IMR-90 (cell line): ENCODE measurements at regions not wholly inside any gene's neighbourhood (a gene's known extent, or its start where the extent isn't known, plus 50 kb on each side); places are given as distances from the start of the nearest gene placed in this dataset.

Source experiments
- ATAC-seq: fragments of 200-7000 bp; cut with Tn5 transposase; 2 replicates; pipeline ENCODE4 v1.9.1; 2020; ENCODE audit warnings: low read depth, mild to moderate bottlenecking, moderate library complexity
- BruUV-seq: library from RNA; stranded (reverse); fragments of 400-500 nt; replicated peaks from 2 replicates; lab custom pipeline; 2021; lab: Mats Ljungman, UMichigan
- CTCF ChIA-PET: fragments of 300-600 bp; formaldehyde crosslinking; extraction: SDS; loops from one replicate; lab custom pipeline; 2021; ENCODE audit warnings: antibody characterized with exemption; lab: Yijun Ruan, JAX
- POLR2A ChIA-PET: fragments of 300-600 bp; sonication (Branson Sonifier 250); formaldehyde crosslinking; loops from one replicate; lab custom pipeline; 2022; ENCODE audit warnings: antibody characterized with exemption; ENCODE audit not compliant: unreplicated experiment; lab: Charles Lee
- DNase-seq: peaks from one replicate; pipeline ENCODE4 v3.0.0; 2013
- H2AFZ ChIP-seq: replicated peaks from 2 replicates; pipeline ENCODE3; 2013; ENCODE audit warnings: low read length, mild to moderate bottlenecking; ENCODE audit not compliant: poor library complexity
- H2AK5ac ChIP-seq: 2 replicates; pipeline ENCODE4 v1.6.1; 2013; ENCODE audit warnings: low read depth, low read length, inconsistent platforms
- H2AK9ac ChIP-seq: replicated peaks from 2 replicates; pipeline ENCODE3; 2013; ENCODE audit warnings: mild to moderate bottlenecking, low read depth, low read length, moderate library complexity; ENCODE audit not compliant: poor library complexity
- H2BK120ac ChIP-seq: 2 replicates; pipeline ENCODE4 v1.6.1; 2013; ENCODE audit warnings: low read depth, low read length, inconsistent platforms
- H2BK15ac ChIP-seq: 3 replicates; pipeline ENCODE4 v1.6.1; 2013; ENCODE audit warnings: low read depth, low read length, inconsistent platforms
- H2BK20ac ChIP-seq: 2 replicates; pipeline ENCODE4 v1.6.1; 2013; ENCODE audit warnings: low read depth, mild to moderate bottlenecking, inconsistent platforms, low read length, moderate library complexity
- H2BK5ac ChIP-seq: 2 replicates; pipeline ENCODE4 v1.6.1; 2013; ENCODE audit warnings: mild to moderate bottlenecking, low read depth, low read length, inconsistent platforms; ENCODE audit not compliant: poor library complexity, severe bottlenecking
- H3K14ac ChIP-seq: replicated peaks from 2 replicates; pipeline ENCODE4 v1.6.1; 2013; ENCODE audit warnings: low read depth, low read length, inconsistent platforms
- H3K18ac ChIP-seq: 2 replicates; pipeline ENCODE4 v1.6.1; 2013; ENCODE audit warnings: low read depth, low read length, control low read depth
- H3K23ac ChIP-seq: 2 replicates; pipeline ENCODE4 v1.6.1; 2013; ENCODE audit warnings: low read depth, low read length, inconsistent platforms
- H3K27ac ChIP-seq: 2 replicates; pipeline ENCODE4 v1.5.1; 2013; ENCODE audit warnings: mild to moderate bottlenecking, control low read depth, low read length; ENCODE audit not compliant: insufficient read depth
- H3K27me3 ChIP-seq: 2 replicates; pipeline ENCODE4 v1.6.1; 2013; ENCODE audit warnings: low read length; ENCODE audit not compliant: control insufficient read depth, insufficient read depth
- H3K36me3 ChIP-seq: 2 replicates; pipeline ENCODE4 v1.6.1; 2013; ENCODE audit warnings: low read length, mixed read lengths; ENCODE audit not compliant: control insufficient read depth, insufficient read depth
- H3K4ac ChIP-seq: 2 replicates; pipeline ENCODE4 v1.6.1; 2013; ENCODE audit warnings: low read depth, low read length, inconsistent platforms
- H3K4me1 ChIP-seq: 2 replicates; pipeline ENCODE4 v1.6.1; 2013; ENCODE audit warnings: low read length, mixed read lengths; ENCODE audit not compliant: control insufficient read depth, insufficient read depth
- H3K4me2 ChIP-seq: 2 replicates; pipeline ENCODE4 v1.6.1; 2013; ENCODE audit warnings: low read depth, mild to moderate bottlenecking, control low read depth, low read length, moderate library complexity
- H3K4me3 ChIP-seq: 2 replicates; pipeline ENCODE4 v1.5.1; 2013; ENCODE audit warnings: low read depth, mild to moderate bottlenecking, control low read depth, low read length, moderate library complexity; ENCODE audit not compliant: insufficient read depth
- H3K56ac ChIP-seq: 2 replicates; pipeline ENCODE4 v1.6.1; 2013; ENCODE audit warnings: low read length, inconsistent platforms; ENCODE audit not compliant: insufficient read depth; ENCODE audit errors: extremely low read depth
- H3K79me1 ChIP-seq, 2 experiments: 2 replicates each; pipeline ENCODE4 v1.6.1; 2013; ENCODE audit warnings: low read length in 2 of 2, inconsistent platforms in 1 of 2, low read depth in 1 of 2
- H3K9ac ChIP-seq: 2 replicates; pipeline ENCODE4 v1.6.1; 2013; ENCODE audit warnings: low read depth, low read length, control low read depth
- H3K9me1 ChIP-seq: 2 replicates; pipeline ENCODE4 v1.6.1; 2013; ENCODE audit warnings: low read length, inconsistent platforms; ENCODE audit not compliant: insufficient read depth
- H3K9me3 ChIP-seq: 2 replicates; pipeline ENCODE4 v1.6.1; 2013; ENCODE audit warnings: low read length; ENCODE audit not compliant: control insufficient read depth, insufficient read depth
- H4K20me1 ChIP-seq: 2 replicates; pipeline ENCODE4 v1.6.1; 2013; ENCODE audit warnings: low read length, inconsistent platforms; ENCODE audit not compliant: insufficient read depth
- H4K5ac ChIP-seq: 2 replicates; pipeline ENCODE4 v1.6.1; 2013; ENCODE audit warnings: mild to moderate bottlenecking, low read depth, low read length, control low read depth
- H4K8ac ChIP-seq, 2 experiments: 2 replicates each; pipeline ENCODE4 v1.6.1; 2013; ENCODE audit warnings: low read depth in 2 of 2, low read length in 2 of 2, control low read depth in 1 of 2, inconsistent platforms in 1 of 2
- H4K91ac ChIP-seq: 2 replicates; pipeline ENCODE4 v1.6.1; 2013; ENCODE audit warnings: low read depth, low read length, inconsistent platforms; ENCODE audit not compliant: insufficient read depth
- BHLHE40 ChIP-seq: fragments of 150-350 bp; IDR thresholded peaks from 2 replicates; pipeline ENCODE4 v1.6.1; 2016; ENCODE audit warnings: mild to moderate bottlenecking, low read depth, low read length
- CHD1 ChIP-seq: IDR thresholded peaks from 2 replicates; pipeline ENCODE4 v1.6.1; 2012; ENCODE audit warnings: low read depth, low read length, improper control_type of control experiment
- FOS ChIP-seq: fragments of 150-350 bp; IDR thresholded peaks from 2 replicates; pipeline ENCODE4 v1.6.1; 2016; ENCODE audit warnings: low read depth, low read length
- WGBS, 2 experiments: methylation state at CpG; one replicate each; pipeline versions ENCODE4 v1.1.5 to v1.1.7; 2013; ENCODE audit warnings: missing lambda C conversion rate in 2 of 2; ENCODE audit not compliant: insufficient read length in 1 of 2; ENCODE audit errors: extremely low coverage in 2 of 2; 5-methylcytosine and 5-hydroxymethylcytosine counted together
- dilution Hi-C: fragments of 300-500 bp; cut with HindIII; formaldehyde crosslinking; loops from one replicate; pipeline ENCODE4 v1.14.3; 2018; ENCODE audit warnings: low sequenced_read_pairs; ENCODE audit not compliant: unreplicated experiment
- in situ Hi-C: fragments of 300-500 bp; cut with MboI; formaldehyde crosslinking; loops from 3 replicates; pipeline ENCODE4 v1.14.3; 2019; ENCODE audit warnings: low sequenced_read_pairs, inconsistent platforms, mixed read lengths
- intact Hi-C: fragments of 100-400 bp; cut with micrococcal nuclease; formaldehyde crosslinking; loops from 2 replicates; pipeline ENCODE4 v1.10.0; 2022

- dilution Hi-C loops (no loop called here), intact Hi-C loops (no loop called here)
Measured at GRCh38 chr10:125475815-125476214, 207.1 kb downstream of the TEX36 start.

More at GRCh38 chr10:125475815-125476214, 207.1 kb downstream of the TEX36 start:
- no peak overlapping the region for H3K4me2 ChIP-seq
- no peak overlapping the region for H2BK20ac ChIP-seq
- H2BK5ac ChIP-seq: no peak overlapping the region
- POLR2A ChIA-PET: no interaction called here
- WGBS, 2 experiments: no CpG with 5 or more reads among the region's 2 CpGs
- TF ChIP-seq CHD1 (no peak), BHLHE40 (no peak), FOS (no peak)
- H3K4me3 ChIP-seq: no peak overlapping the region
- H3K4ac ChIP-seq: no peak overlapping the region
- no peaks in the 10 kb centered on the region for H4K20me1 ChIP-seq
- H2AK5ac ChIP-seq: no peak overlapping the region
- no peaks in the 10 kb centered on the region for H3K9me3 ChIP-seq
- no peak overlapping the region for H4K8ac ChIP-seq
- H2AFZ ChIP-seq: no peak overlapping the region
- CTCF ChIA-PET: no interaction called here
- no peak overlapping the region for H3K23ac ChIP-seq
- no peak overlapping the region for H3K14ac ChIP-seq
- ATAC-seq (no peak), DNase-seq (no peak)
- no peak overlapping the region for H2BK15ac ChIP-seq
- H3K79me1 ChIP-seq: no peaks in the 10 kb centered on the region
- H3K18ac ChIP-seq: no peak overlapping the region
- no peaks in the 10 kb centered on the region for H3K9me1 ChIP-seq
- H3K9ac ChIP-seq: no peak overlapping the region
- H3K27me3 ChIP-seq: peaks cover 3% of the 10 kb centered on the region; the same call in 1 of the 2 replicates
- no TSS peak for BruUV-seq
- H2AK9ac ChIP-seq: no peak overlapping the region
- H3K4me1 ChIP-seq: no peaks in the 10 kb centered on the region
- no peak overlapping the region for H2BK120ac ChIP-seq
- no peak overlapping the region for H4K5ac ChIP-seq
- H3K27ac ChIP-seq: no peak overlapping the region
- no peak overlapping the region for H3K56ac ChIP-seq
- in situ Hi-C loops: no loop called here
- no peak overlapping the region for H4K91ac ChIP-seq
- H3K36me3 ChIP-seq: no peaks in the 10 kb centered on the region
